PC-9 (cell line): ENCODE measurements at regions not wholly inside any gene's neighbourhood (a gene's known extent, or its start where the extent isn't known, plus 50 kb on each side); places are given as distances from the start of the nearest gene placed in this dataset.

ENCODE experiments used
- BruUV-seq: library from RNA; stranded (reverse); fragments of 400-500 nt; replicated peaks from 2 replicates; lab custom pipeline; 2021; lab: Mats Ljungman, UMichigan
- CTCF ChIA-PET: fragments of 300-600 bp; sonication (Branson Sonifier 250); formaldehyde crosslinking; loops from one replicate; lab custom pipeline; 2022; ENCODE audit warnings: antibody characterized with exemption; lab: Charles Lee
- POLR2A ChIA-PET: fragments of 300-600 bp; sonication (Branson Sonifier 250); formaldehyde crosslinking; loops from one replicate; lab custom pipeline; 2022; ENCODE audit warnings: antibody characterized with exemption; ENCODE audit not compliant: unreplicated experiment; lab: Charles Lee
- DNase-seq, 2 experiments: peaks; one replicate each; pipeline versions ENCODE4 v3.0.0 to v3.0.0-alpha.2; 2015 to 2022; ENCODE audit warnings: mixed read lengths in 1 of 2
- H2AFZ ChIP-seq: fragments of 200-600 bp; sonication (generic); 2 replicates; pipeline ENCODE4 v1.8.1; 2017; ENCODE audit warnings: antibody characterized with exemption
- H3F3A ChIP-seq: fragments of 200-600 bp; sonication (generic); 2 replicates; pipeline ENCODE4 v1.8.1; 2017; ENCODE audit warnings: antibody characterized with exemption, mild to moderate bottlenecking, low read depth; ENCODE audit not compliant: insufficient read depth
- H3K27ac ChIP-seq: fragments of 200-600 bp; sonication (generic); 2 replicates; pipeline ENCODE4 v1.6.1; 2016; ENCODE audit warnings: mixed run types
- H3K27me3 ChIP-seq: fragments of 200-600 bp; sonication (generic); 2 replicates; pipeline ENCODE4 v1.6.1; 2016; ENCODE audit warnings: low read depth, mixed run types; ENCODE audit not compliant: insufficient read depth
- H3K36me3 ChIP-seq: fragments of 200-600 bp; sonication (generic); 2 replicates; pipeline ENCODE4 v1.6.1; 2016; ENCODE audit warnings: low read depth, mixed run types
- H3K4me1 ChIP-seq: fragments of 200-600 bp; sonication (generic); replicated peaks from 2 replicates; pipeline ENCODE4 v1.6.1; 2016; ENCODE audit warnings: mixed run types; ENCODE audit not compliant: insufficient read depth
- H3K4me2 ChIP-seq: fragments of 200-600 bp; sonication (generic); 2 replicates; pipeline ENCODE4 v1.6.1; 2017; ENCODE audit warnings: mixed run types
- H3K4me3 ChIP-seq: fragments of 200-600 bp; sonication (generic); 2 replicates; pipeline ENCODE4 v1.6.1; 2016; ENCODE audit warnings: mixed run types
- H3K79me2 ChIP-seq: fragments of 200-600 bp; sonication (generic); 2 replicates; pipeline ENCODE4 v1.6.1; 2017; ENCODE audit warnings: low read depth, mixed run types
- H3K9me2 ChIP-seq: fragments of 200-600 bp; sonication (generic); 2 replicates; pipeline ENCODE4 v1.8.1; 2017; ENCODE audit warnings: mild to moderate bottlenecking; ENCODE audit not compliant: insufficient read depth
- H3K9me3 ChIP-seq: fragments of 200-600 bp; sonication (generic); 2 replicates; pipeline ENCODE4 v1.8.1; 2016; ENCODE audit warnings: low read depth; ENCODE audit not compliant: insufficient read depth
- H4K20me1 ChIP-seq: fragments of 200-600 bp; sonication (generic); 2 replicates; pipeline ENCODE4 v1.8.1; 2017; ENCODE audit not compliant: insufficient read depth
- CTCF ChIP-seq: fragments of 200-600 bp; sonication (generic); conservative IDR thresholded peaks from 2 replicates; pipeline ENCODE4 v1.6.1; 2017; ENCODE audit warnings: mixed run types, antibody characterized with exemption, mild to moderate bottlenecking, moderate library complexity
- EZH2 ChIP-seq: fragments of 200-600 bp; sonication (generic); IDR thresholded peaks from 2 replicates; pipeline ENCODE4 v1.8.0; 2017; ENCODE audit warnings: antibody characterized with exemption, low read depth
- intact Hi-C: fragments of 100-400 bp; cut with micrococcal nuclease; formaldehyde crosslinking; loops from one replicate; pipeline ENCODE4 v1.10.0; 2022; ENCODE audit not compliant: unreplicated experiment

- CTCF ChIA-PET = interaction anchor here (0.5 to 0.7 kb wide), 10 partner anchors 33 to 1592 kb away, joined by 3 to 4 read pairs (median 4); no protein-coding TSS in a partner anchor
Observed at GRCh38 chr1:61588736-61589672, 135.9 kb downstream of the TM2D1 start.

DNA sequence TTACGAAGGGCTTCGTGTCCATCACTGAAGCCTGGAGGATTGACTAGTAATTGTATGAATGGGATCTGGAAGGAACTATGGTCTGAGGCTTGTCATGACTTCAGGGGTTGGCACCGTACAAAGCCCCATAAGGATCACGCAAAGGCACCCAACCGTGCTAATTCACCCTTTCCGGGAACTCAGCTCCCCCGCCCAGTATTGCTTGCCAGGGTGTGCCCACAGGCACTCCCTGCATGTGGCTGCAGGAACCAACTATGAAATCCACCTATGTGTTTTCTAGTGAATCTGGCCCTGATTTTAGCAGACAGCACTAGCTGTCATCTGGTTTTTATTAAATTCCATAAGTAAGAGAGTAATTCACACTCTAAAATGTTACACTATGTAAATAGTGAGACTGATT is 139.2 kb downstream of the TM2D1 start:
- Histone ChIP-seq H3K4me3 (no peak overlapping the region), H2AFZ (no peak overlapping the region), H3K4me2 (no peak overlapping the region), H3K9me3 (no peaks in the 10 kb centered on the region), H3K27ac (no peak overlapping the region), H3K4me1 (no peaks in the 10 kb centered on the region), H3K36me3 (no peaks in the 10 kb centered on the region), H3K9me2 (no peaks in the 10 kb centered on the region), H4K20me1 (no peaks in the 10 kb centered on the region), H3F3A (no peaks in the 10 kb centered on the region), H3K27me3 (no peaks in the 10 kb centered on the region), H3K79me2 (no peaks in the 10 kb centered on the region)
- DNase-seq = peak in 1 of 2 experiments; percentile 48
- TF ChIP-seq EZH2 = no peak
- no peak for TF ChIP-seq CTCF
- intact Hi-C loops = loop anchor here (5.0 to 10.0 kb wide), 5 partner anchors 131 to 728 kb away; no protein-coding TSS in a partner anchor
- POLR2A ChIA-PET = interaction anchor here (0.7 kb wide), 1 partner anchor 342 kb away, joined by 4 read pairs; no protein-coding TSS in a partner anchor
- no TSS peak for BruUV-seq
- CTCF ChIA-PET = interaction anchor here (0.6 kb wide), 1 partner anchor 113 kb away, joined by 5 read pairs; no protein-coding TSS in a partner anchor

More at GRCh38 chr1:61588736-61589672, 135.9 kb downstream of the TM2D1 start:
- Histone ChIP-seq H4K20me1 (no peaks in the 10 kb centered on the region), H3F3A (no peaks in the 10 kb centered on the region), H3K9me2 (no peaks in the 10 kb centered on the region), H3K4me1 (no peaks in the 10 kb centered on the region), H3K4me3 (no peak overlapping the region), H3K79me2 (no peaks in the 10 kb centered on the region), H3K4me2 (no peak overlapping the region), H2AFZ (no peak overlapping the region), H3K27ac (no peak overlapping the region), H3K27me3 (no peaks in the 10 kb centered on the region), H3K36me3 (no peaks in the 10 kb centered on the region), H3K9me3 (no peaks in the 10 kb centered on the region)
- intact Hi-C loops = loop anchor here (1.0 to 10.0 kb wide), 7 partner anchors 134 to 1308 kb away; no protein-coding TSS in a partner anchor
- DNase-seq = peak; percentile 53 to 69
- POLR2A ChIA-PET = no interaction called here
- TF ChIP-seq CTCF (peak; percentile 90), EZH2 (no peak)
- BruUV-seq = no TSS peak

GRCh38 chr1:61583703-61584102 is 141.2 kb downstream of the TM2D1 start:
- no peaks in the 10 kb centered on the region for H3K4me1 ChIP-seq
- BruUV-seq = no TSS peak
- TF ChIP-seq EZH2 = no peak
- no peak for TF ChIP-seq CTCF
- no peaks in the 10 kb centered on the region for H3K9me3 ChIP-seq
- no peaks in the 10 kb centered on the region for H3K27me3 ChIP-seq
- no peaks in the 10 kb centered on the region for H3K9me2 ChIP-seq
- POLR2A ChIA-PET = interaction anchor here (0.5 kb wide), 1 partner anchor 29 kb away, joined by 4 read pairs; no protein-coding TSS in a partner anchor
- H4K20me1 ChIP-seq = no peaks in the 10 kb centered on the region
- CTCF ChIA-PET = no interaction called here
- no peaks in the 10 kb centered on the region for H3K36me3 ChIP-seq
- DNase-seq = no peak
- intact Hi-C loops = loop anchor here (10.0 kb wide), 2 partner anchors 129 to 609 kb away; no protein-coding TSS in a partner anchor
- no peak overlapping the region for H3K4me2 ChIP-seq
- no peak overlapping the region for H3K27ac ChIP-seq
- no peaks in the 10 kb centered on the region for H3F3A ChIP-seq
- no peak overlapping the region for H3K4me3 ChIP-seq
- no peak overlapping the region for H2AFZ ChIP-seq
- no peaks in the 10 kb centered on the region for H3K79me2 ChIP-seq
